ENCODE measurements at regions not wholly inside any gene's neighbourhood (a gene's known extent, or its start where the extent isn't known, plus 50 kb on each side); places are given as distances from the start of the nearest gene placed in this dataset.

DNA sequence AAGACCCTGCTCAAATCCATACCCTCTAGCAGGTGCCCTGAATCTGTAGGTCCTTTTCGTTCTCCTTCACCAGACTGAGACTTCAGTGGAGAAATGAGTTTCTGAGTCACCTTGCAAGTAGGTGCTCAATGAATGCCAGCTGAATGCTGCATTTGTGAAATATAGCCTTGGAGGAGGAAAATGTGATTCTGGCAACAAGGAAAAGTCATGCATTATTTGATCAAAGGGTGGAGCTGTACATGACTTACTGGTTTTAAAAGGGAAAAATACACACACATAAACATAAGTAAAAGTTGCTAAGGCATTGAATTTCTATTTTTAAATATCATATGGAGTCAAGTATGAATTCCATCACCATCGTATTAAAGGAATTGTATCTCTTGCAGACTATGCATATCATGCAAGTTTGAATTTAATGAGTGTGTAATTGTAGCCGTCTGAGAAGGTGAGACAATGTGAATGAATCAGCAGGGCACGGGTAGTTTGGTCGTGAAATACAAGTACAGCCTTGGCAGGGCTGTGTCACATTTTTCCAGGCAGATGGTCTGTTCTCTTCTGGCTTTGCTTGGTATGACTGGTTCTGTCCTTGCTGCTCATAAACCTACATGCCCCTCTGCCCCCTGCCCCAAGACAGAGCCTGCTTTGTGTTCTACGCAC is 160.8 kb downstream of the COL6A3 start:
- H3K9me2 ChIP-seq (replicated peaks; ENCODE audit: control insufficient read depth, low read length) = no peaks in the 10 kb centered on the region
- H3K9me3 ChIP-seq (ENCODE audit: control insufficient read depth, insufficient read depth, low read length) = no peaks in the 10 kb centered on the region
- no peak overlapping the region for H3K27ac ChIP-seq (ENCODE audit: low read depth, low read length)
- no peaks in the 10 kb centered on the region for H3K36me3 ChIP-seq (ENCODE audit: control insufficient read depth, low read length)
- TF ChIP-seq EZH2phosphoT487 (IDR thresholded peaks at IDR 0.05; ENCODE audit: borderline replicate concordance, low read length) = no peak
- TF ChIP-seq, protein P1, sequence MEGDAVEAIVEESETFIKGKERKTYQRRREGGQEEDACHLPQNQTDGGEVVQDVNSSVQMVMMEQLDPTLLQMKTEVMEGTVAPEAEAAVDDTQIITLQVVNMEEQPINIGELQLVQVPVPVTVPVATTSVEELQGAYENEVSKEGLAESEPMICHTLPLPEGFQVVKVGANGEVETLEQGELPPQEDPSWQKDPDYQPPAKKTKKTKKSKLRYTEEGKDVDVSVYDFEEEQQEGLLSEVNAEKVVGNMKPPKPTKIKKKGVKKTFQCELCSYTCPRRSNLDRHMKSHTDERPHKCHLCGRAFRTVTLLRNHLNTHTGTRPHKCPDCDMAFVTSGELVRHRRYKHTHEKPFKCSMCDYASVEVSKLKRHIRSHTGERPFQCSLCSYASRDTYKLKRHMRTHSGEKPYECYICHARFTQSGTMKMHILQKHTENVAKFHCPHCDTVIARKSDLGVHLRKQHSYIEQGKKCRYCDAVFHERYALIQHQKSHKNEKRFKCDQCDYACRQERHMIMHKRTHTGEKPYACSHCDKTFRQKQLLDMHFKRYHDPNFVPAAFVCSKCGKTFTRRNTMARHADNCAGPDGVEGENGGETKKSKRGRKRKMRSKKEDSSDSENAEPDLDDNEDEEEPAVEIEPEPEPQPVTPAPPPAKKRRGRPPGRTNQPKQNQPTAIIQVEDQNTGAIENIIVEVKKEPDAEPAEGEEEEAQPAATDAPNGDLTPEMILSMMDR (IDR thresholded peaks at IDR 0.05; ENCODE audit: low read depth, low read length, poor library complexity, severe bottlenecking) = no peak
- no peaks in the 10 kb centered on the region for H3K27me3 ChIP-seq (ENCODE audit: control insufficient read depth, low read length)
- no peaks in the 10 kb centered on the region for H3K4me1 ChIP-seq (ENCODE audit: control insufficient read depth, low read length)
- no peak overlapping the region for H3K4me2 ChIP-seq (ENCODE audit: low read length)
- no peak overlapping the region for H3K4me3 ChIP-seq (ENCODE audit: low read length)
- H3K79me2 ChIP-seq (ENCODE audit: control insufficient read depth, low read length) = no peaks in the 10 kb centered on the region
- no peaks in the 10 kb centered on the region for H3F3A ChIP-seq (ENCODE audit: control insufficient read depth, insufficient read depth)
- no peaks in the 10 kb centered on the region for H4K20me1 ChIP-seq (ENCODE audit: control insufficient read depth, insufficient read depth, low read depth, low read length)

DNA sequence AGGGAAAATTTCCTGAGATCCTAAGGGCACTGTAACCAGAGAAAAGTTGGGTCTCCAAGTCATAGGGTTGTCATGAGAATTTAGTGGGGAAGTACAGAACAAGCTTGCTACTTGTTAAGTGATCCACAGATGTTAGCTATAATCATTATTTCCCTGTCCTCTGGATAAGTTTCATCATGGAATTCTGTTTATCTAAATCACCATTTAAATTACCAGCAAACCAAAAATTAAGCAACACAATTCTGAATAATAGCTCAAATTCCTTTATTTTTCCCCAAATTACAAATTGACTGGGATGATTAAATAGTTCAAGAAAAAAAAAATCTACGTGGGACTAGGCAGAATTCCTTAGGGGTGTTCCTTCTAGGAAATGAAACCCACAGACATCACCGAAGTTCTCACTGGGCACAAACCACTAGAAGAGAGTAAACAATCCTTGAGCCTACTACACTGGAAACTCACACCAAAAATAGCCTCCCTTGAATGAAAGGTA is 159.5 kb downstream of the COL6A3 start:
- H3K4me2 ChIP-seq (ENCODE audit: low read length) = no peak overlapping the region
- H3K36me3 ChIP-seq (ENCODE audit: control insufficient read depth, low read length) = no peaks in the 10 kb centered on the region
- no peaks in the 10 kb centered on the region for H3K9me3 ChIP-seq (ENCODE audit: control insufficient read depth, insufficient read depth, low read length)

DNA sequence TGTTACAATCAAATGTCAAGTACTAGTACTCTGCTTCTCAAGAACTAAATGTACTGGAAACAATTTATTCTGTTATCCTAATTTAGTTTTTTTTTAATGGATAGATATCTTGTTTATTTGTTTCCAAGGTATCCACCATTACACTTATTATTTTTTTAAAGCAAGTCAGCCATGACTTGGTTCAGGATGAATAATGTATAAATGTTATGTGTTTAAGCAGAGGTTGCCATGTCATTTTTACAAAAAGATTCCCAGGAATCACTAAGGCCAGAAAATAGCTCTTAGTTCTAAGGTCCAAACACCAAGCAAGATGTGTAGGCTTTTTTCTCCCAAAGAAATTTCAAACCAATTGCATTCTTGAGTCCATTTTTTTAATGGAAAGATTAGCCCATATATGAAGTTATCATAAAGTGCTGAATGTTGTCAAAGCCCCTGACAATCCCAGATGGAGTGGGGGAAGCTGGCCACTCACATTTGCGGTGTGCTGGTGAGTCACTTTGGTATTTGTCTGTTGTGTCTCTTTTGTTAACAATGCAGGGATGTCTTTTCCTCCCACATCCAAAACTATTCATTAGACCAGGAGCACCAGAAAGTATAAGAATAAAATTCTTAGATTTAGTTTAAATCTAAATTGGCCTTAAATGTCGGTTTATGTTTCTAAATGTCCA is 158.9 kb downstream of the COL6A3 start:
- Histone ChIP-seq H3K4me3 (ENCODE audit: low read length) (no peak overlapping the region), H3K27me3 (ENCODE audit: control insufficient read depth, low read length) (no peaks in the 10 kb centered on the region), H3K79me2 (ENCODE audit: control insufficient read depth, low read length) (no peaks in the 10 kb centered on the region), H3K36me3 (ENCODE audit: control insufficient read depth, low read length) (no peaks in the 10 kb centered on the region), H3K27ac (ENCODE audit: low read depth, low read length) (no peak overlapping the region), H3K9me2 (replicated peaks; ENCODE audit: control insufficient read depth, low read length) (no peaks in the 10 kb centered on the region), H3K4me1 (ENCODE audit: control insufficient read depth, low read length) (no peaks in the 10 kb centered on the region), H4K20me1 (ENCODE audit: control insufficient read depth, insufficient read depth, low read depth, low read length) (no peaks in the 10 kb centered on the region), H3K4me2 (ENCODE audit: low read length) (no peak overlapping the region), H3F3A (ENCODE audit: control insufficient read depth, insufficient read depth) (no peaks in the 10 kb centered on the region), H3K9me3 (ENCODE audit: control insufficient read depth, insufficient read depth, low read length) (no peaks in the 10 kb centered on the region)
- TF ChIP-seq, protein P1 (IDR thresholded peaks at IDR 0.05; ENCODE audit: low read depth, low read length, poor library complexity, severe bottlenecking) = no peak
- no peak for TF ChIP-seq EZH2phosphoT487 (IDR thresholded peaks at IDR 0.05; ENCODE audit: borderline replicate concordance, low read length)

More for the DNA sequence above, 159.5 kb downstream of the COL6A3 start:
- H4K20me1 ChIP-seq (ENCODE audit: control insufficient read depth, insufficient read depth, low read depth, low read length) = no peaks in the 10 kb centered on the region
- H3K27ac ChIP-seq (ENCODE audit: low read depth, low read length) = no peak overlapping the region
- TF ChIP-seq EZH2phosphoT487 (IDR thresholded peaks at IDR 0.05; ENCODE audit: borderline replicate concordance, low read length) = no peak
- TF ChIP-seq, protein P1 (IDR thresholded peaks at IDR 0.05; ENCODE audit: low read depth, low read length, poor library complexity, severe bottlenecking) = no peak
- no peak overlapping the region for H3K4me3 ChIP-seq (ENCODE audit: low read length)
- H3K9me2 ChIP-seq (replicated peaks; ENCODE audit: control insufficient read depth, low read length) = no peaks in the 10 kb centered on the region
- H3K4me1 ChIP-seq (ENCODE audit: control insufficient read depth, low read length) = no peaks in the 10 kb centered on the region
- H3K79me2 ChIP-seq (ENCODE audit: control insufficient read depth, low read length) = no peaks in the 10 kb centered on the region
- H3F3A ChIP-seq (ENCODE audit: control insufficient read depth, insufficient read depth) = no peaks in the 10 kb centered on the region
- H3K27me3 ChIP-seq (ENCODE audit: control insufficient read depth, low read length) = no peaks in the 10 kb centered on the region
